GM18873 (cell line): ENCODE measurements at regions not wholly inside any gene's neighbourhood (a gene's known extent, or its start where the extent isn't known, plus 50 kb on each side); places are given as distances from the start of the nearest gene placed in this dataset.

Experiments
- ATAC-seq: cut with Tn5 transposase; IDR thresholded peaks from one replicate; pipeline ENCODE4 v1.9.1; 2021; ENCODE audit warnings: mild to moderate bottlenecking, moderate library complexity, moderate number of reproducible peaks; ENCODE audit not compliant: unreplicated experiment, low FRiP score

GRCh38 chr1:98019747-98020146 is 98.9 kb upstream of the DPYD start:
- ATAC-seq = no peak

- ATAC-seq = no peak
Measured at GRCh38 chr1:98018074-98018473, 97.2 kb upstream of the DPYD start.

DNA sequence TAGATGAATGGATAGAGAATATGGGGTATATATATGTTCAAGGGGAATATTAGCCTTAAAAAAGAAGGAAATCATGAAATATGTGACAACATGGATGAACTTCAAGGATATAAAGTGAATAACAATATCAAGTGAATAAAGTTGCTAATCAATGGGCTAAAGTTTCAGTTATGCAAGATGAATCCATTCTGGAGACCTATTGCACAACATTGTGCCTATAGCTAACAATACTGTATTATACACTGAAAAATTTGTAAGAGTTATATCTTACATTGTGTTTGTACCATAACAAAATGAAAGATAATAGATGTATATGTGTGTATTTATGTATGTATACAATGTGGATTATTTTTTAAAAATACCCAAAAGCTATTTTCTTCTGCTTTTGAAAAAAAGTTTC is 96.3 kb upstream of the DPYD start:
- ATAC-seq = no peak

GRCh38 chr1:98008373-98008772 is 87.5 kb upstream of the DPYD start:
- ATAC-seq = no peak

GRCh38 chr1:98005326-98006010 is 84.6 kb upstream of the DPYD start:
- ATAC-seq = no peak

GRCh38 chr1:98003442-98003841 is 82.6 kb upstream of the DPYD start:
- ATAC-seq = no peak

DNA sequence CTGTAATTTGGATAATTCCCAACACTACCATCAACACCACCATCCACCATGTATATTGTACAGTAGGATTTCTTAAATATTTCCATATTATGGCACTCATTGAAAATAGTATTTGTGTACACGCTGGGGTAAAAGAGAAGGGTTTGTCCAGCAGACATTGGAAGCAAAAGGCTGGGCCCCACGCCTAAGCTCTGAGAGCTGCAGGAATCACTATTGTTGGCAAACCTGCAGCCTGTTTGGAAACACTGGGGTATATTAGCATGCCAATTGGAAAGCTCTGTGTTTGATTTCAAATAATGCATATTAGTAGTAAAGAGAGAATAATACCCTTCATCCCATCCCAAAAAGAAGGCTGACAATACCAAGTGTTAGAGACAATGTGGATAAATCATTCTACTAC is 81.5 kb upstream of the DPYD start:
- no peak for ATAC-seq

- no peak for ATAC-seq
Measured at GRCh38 chr1:98001764-98002163, 80.9 kb upstream of the DPYD start.

GRCh38 chr1:97999320-97999719 is 78.5 kb upstream of the DPYD start:
- no peak for ATAC-seq

DNA sequence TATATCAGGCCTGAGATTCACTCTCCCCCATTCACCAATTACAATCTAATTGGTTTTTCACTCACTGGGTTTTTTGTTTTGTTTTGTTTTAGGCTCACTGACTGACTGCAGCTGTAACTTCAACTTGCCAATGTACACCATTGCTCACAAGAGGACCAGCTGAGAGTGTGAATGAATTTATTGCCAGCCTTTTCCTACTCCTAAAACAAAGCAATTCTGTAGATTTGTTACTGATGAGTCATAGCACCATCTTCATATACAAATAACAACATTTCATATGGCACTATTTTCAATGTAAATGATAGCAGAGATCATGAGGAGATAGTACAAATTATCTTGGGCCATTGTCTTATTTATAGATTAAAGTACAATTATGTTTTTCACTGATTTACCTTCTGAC is 76.0 kb upstream of the DPYD start:
- ATAC-seq = no peak

DNA sequence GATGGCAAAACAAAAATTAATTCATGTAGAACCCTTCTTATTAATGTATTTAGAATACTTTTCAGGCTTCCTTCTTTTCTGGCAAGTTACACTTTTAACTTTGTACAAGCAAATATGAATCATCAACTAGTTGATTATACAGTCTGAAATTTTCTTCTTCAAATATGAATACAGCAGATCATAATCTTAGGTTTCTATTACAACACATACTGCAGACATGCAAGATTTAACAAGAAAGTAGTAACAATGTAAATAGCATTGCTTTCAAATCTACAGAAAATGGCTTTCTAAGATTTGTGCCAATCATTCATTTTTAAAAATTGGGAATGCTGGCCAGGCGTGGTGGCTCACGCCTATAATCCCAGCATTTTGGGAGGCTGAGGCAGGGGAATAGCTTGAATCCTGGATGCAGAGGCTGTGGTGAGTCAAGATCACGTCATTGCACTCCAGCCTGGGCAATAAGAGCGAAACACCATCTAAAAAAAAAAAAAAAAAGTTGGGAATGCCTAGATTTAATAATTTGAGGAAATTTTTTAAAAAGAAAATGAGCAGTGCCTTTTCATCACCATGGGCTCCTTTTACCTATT is 68.4 kb upstream of the DPYD start:
- ATAC-seq = no peak

- ATAC-seq = no peak
Measured at GRCh38 chr1:97986041-97987005, 65.5 kb upstream of the DPYD start.

GRCh38 chr1:97983126-97983525 is 62.3 kb upstream of the DPYD start:
- no peak for ATAC-seq

GRCh38 chr1:97980530-97980929 is 59.7 kb upstream of the DPYD start:
- no peak for ATAC-seq

- no peak for ATAC-seq
Measured at GRCh38 chr1:97976801-97977200, 56.0 kb upstream of the DPYD start.
